Psoas muscle (tissue), 7 donors: ENCODE measurements at regions not wholly inside any gene's neighbourhood (a gene's known extent, or its start where the extent isn't known, plus 50 kb on each side); places are given as distances from the start of the nearest gene placed in this dataset.

Source experiments
- ATAC-seq, 4 donors: fragments of 200-7000 bp; cut with Tn5 transposase; one replicate each; pipeline ENCODE4 v1.9.1; 2020; ENCODE audit warnings: moderate library complexity in 3 of 4, mild to moderate bottlenecking in 2 of 4
- DNase-seq, 2 donors: peaks; one replicate each; pipeline ENCODE4 v3.0.0-alpha.2; 2020
- H3K27ac ChIP-seq: fragments of 200-600 bp; one replicate; pipeline ENCODE4 v1.8.0; 2022
- H3K27me3 ChIP-seq, 3 donors: fragments of 200-600 bp in 1 of 3; one replicate each; pipeline versions ENCODE4 v1.6.1 to v1.8.0; 2013 to 2022; ENCODE audit warnings: low read length in 2 of 3, mild to moderate bottlenecking in 2 of 3, moderate library complexity in 1 of 3; ENCODE audit not compliant: insufficient read depth in 3 of 3
- H3K36me3 ChIP-seq, 2 donors: fragments of 200-600 bp in 1 of 2; one replicate each; pipeline versions ENCODE4 v1.6.1 to v1.8.0; 2013 to 2022; ENCODE audit warnings: low read depth in 1 of 2, mild to moderate bottlenecking in 1 of 2, moderate library complexity in 1 of 2; ENCODE audit not compliant: insufficient read depth in 1 of 2
- H3K4me1 ChIP-seq: fragments of 200-600 bp; one replicate; pipeline ENCODE4 v1.8.0; 2022
- H3K4me3 ChIP-seq: fragments of 200-600 bp; one replicate; pipeline ENCODE4 v1.8.0; 2022; ENCODE audit warnings: mild to moderate bottlenecking
- H3K9me3 ChIP-seq: fragments of 200-600 bp; one replicate; pipeline ENCODE4 v1.8.0; 2022
- CTCF ChIP-seq: fragments of 200-600 bp; IDR thresholded peaks from one replicate; pipeline ENCODE4 v1.8.0; 2022; ENCODE audit warnings: antibody characterized with exemption
- WGBS, 3 donors: extraction: QIAGEN DNeasy Blood & Tissue Kit; methylation state at CpG; one replicate each; pipeline versions ENCODE4 v1.1.6 to v1.1.7; 2013; 5-methylcytosine and 5-hydroxymethylcytosine counted together
- intact Hi-C, 2 donors: fragments of 100-400 bp; cut with DNase I; formaldehyde crosslinking; loops; one replicate each; pipeline versions ENCODE4 v1.11.0 to v1.14.2; 2022
- donor health status: healthy with polysubstance abuse.
- donor health status: DM: no; HTN: no; CAD: no; lungs with moderate emphysema.
- donor health status: Bipolar disorder and iron deficiency.
- donor health status: healthy.
- donor health status: DM: yes; HTN: yes; CAD: no.
- donor health status: DM: no; HTN: no; CAD: no.
- donor health status: DM: yes; HTN: yes; CAD: no.

GRCh38 chr3:75076481-75076880 is 462.0 kb upstream of the CNTN3 start:
- Histone ChIP-seq H3K9me3 (no peaks in the 10 kb centered on the region), H3K4me3 (no peak overlapping the region), H3K27me3 (no peaks in the 10 kb centered on the region), H3K36me3 (no peaks in the 10 kb centered on the region), H3K4me1 (no peaks in the 10 kb centered on the region), H3K27ac (no peak overlapping the region)
- no peak for TF ChIP-seq CTCF
- intact Hi-C loops = no loop called here
- DNase-seq (no peak), ATAC-seq (no peak)
- 73 to 85% (median 73%) methylated on average over 2 of the region's 2 CpGs for WGBS, 3 donors

GRCh38 chr3:75078290-75078689 is 463.8 kb upstream of the CNTN3 start:
- no peak for ATAC-seq
- no peak for TF ChIP-seq CTCF
- no peaks in the 10 kb centered on the region for H3K36me3 ChIP-seq
- no peaks in the 10 kb centered on the region for H3K9me3 ChIP-seq
- no peak for DNase-seq
- H3K4me3 ChIP-seq = no peak overlapping the region
- H3K27ac ChIP-seq = no peak overlapping the region
- H3K27me3 ChIP-seq = no peaks in the 10 kb centered on the region
- intact Hi-C loops = no loop called here
- no peaks in the 10 kb centered on the region for H3K4me1 ChIP-seq

GRCh38 chr3:75082845-75083244 is 468.4 kb upstream of the CNTN3 start:
- intact Hi-C loops = no loop called here
- no peak overlapping the region for H3K4me3 ChIP-seq
- no peaks in the 10 kb centered on the region for H3K4me1 ChIP-seq
- H3K9me3 ChIP-seq = no peaks in the 10 kb centered on the region
- WGBS, 3 donors = 93 to 96% (median 95%) methylated on average over 4 of the region's 4 CpGs
- H3K36me3 ChIP-seq = no peaks in the 10 kb centered on the region
- ATAC-seq = no peak
- no peak for DNase-seq
- no peak overlapping the region for H3K27ac ChIP-seq
- H3K27me3 ChIP-seq = no peaks in the 10 kb centered on the region
- no peak for TF ChIP-seq CTCF

- Histone ChIP-seq H3K27ac (no peak overlapping the region), H3K36me3 (no peaks in the 10 kb centered on the region), H3K4me1 (no peaks in the 10 kb centered on the region), H3K4me3 (no peak overlapping the region), H3K9me3 (no peaks in the 10 kb centered on the region), H3K27me3 (no peaks in the 10 kb centered on the region)
- DNase-seq (no peak), ATAC-seq (no peak)
- intact Hi-C loops = no loop called here
- 17 to 25% (median 19%) methylated on average over 3 of the region's 3 CpGs for WGBS, 3 donors
- TF ChIP-seq CTCF = no peak
Observed at GRCh38 chr3:75089841-75090240, 475.4 kb upstream of the CNTN3 start.

- Histone ChIP-seq H3K9me3 (peaks cover 4% of the 10 kb centered on the region), H3K36me3 (no peaks in the 10 kb centered on the region), H3K4me1 (no peaks in the 10 kb centered on the region), H3K27ac (no peak overlapping the region), H3K4me3 (no peak overlapping the region), H3K27me3 (no peaks in the 10 kb centered on the region)
- TF ChIP-seq CTCF = no peak
- no peak for ATAC-seq
- DNase-seq = no peak
- 52 to 56% (median 52%) methylated on average over 11 of the region's 11 CpGs for WGBS, 3 donors
- intact Hi-C loops = no loop called here
Observed at GRCh38 chr3:75101329-75102147, 487.1 kb upstream of the CNTN3 start.
